Gastrocnemius medialis (tissue), 4 donors: ENCODE measurements at regions not wholly inside any gene's neighbourhood (a gene's known extent, or its start where the extent isn't known, plus 50 kb on each side); places are given as distances from the start of the nearest gene placed in this dataset.

Experiments
- ATAC-seq, 2 donors: fragments of 150-250 bp; one replicate each; pipeline ENCODE4 v1.9.1; 2016
- DNase-seq, 2 donors: peaks; one replicate each; pipeline ENCODE4 v3.0.0-alpha.2; 2019
- H3K27ac ChIP-seq, 4 donors: fragments of 200-600 bp; sonication (generic); 1 replicate in 1 of 4; 2 replicates in 3 of 4; pipeline ENCODE4 v1.5.1; 2016 to 2018; ENCODE audit warnings: mild to moderate bottlenecking in 2 of 4, moderate library complexity in 1 of 4
- H3K27me3 ChIP-seq, 3 donors: fragments of 200-600 bp; sonication (generic) in 2 of 3; 1 replicate in 1 of 3; 2 replicates in 2 of 3; pipeline versions ENCODE4 v1.5.1 to v1.6.0; 2016 to 2019; ENCODE audit warnings: mild to moderate bottlenecking in 1 of 3, moderate library complexity in 1 of 3
- H3K36me3 ChIP-seq, 2 donors: fragments of 200-600 bp; sonication (generic) in 1 of 2; one replicate each; pipeline ENCODE4 v1.5.1; 2017 to 2018
- H3K4me1 ChIP-seq, 2 donors: fragments of 200-600 bp; sonication (generic) in 1 of 2; one replicate each; pipeline ENCODE4 v1.5.1; 2016 to 2017; ENCODE audit warnings: mild to moderate bottlenecking in 2 of 2
- H3K4me3 ChIP-seq, 4 donors: fragments of 200-600 bp; sonication (generic) in 3 of 4; 1 replicate in 1 of 4; 2 replicates in 3 of 4; pipeline ENCODE4 v1.5.1; 2016 to 2019; ENCODE audit warnings: mild to moderate bottlenecking in 2 of 4
- H3K9me3 ChIP-seq, 3 donors: fragments of 200-600 bp; sonication (generic) in 2 of 3; 1 replicate in 1 of 3; 2 replicates in 2 of 3; pipeline ENCODE4 v1.5.1; 2016 to 2019
- CTCF ChIP-seq, 5 experiments: fragments of 450-650 bp in 3 of 5; fragments of 200-600 bp in 2 of 5; sonication (generic) in 2 of 5; IDR thresholded peaks in 4 of 5; conservative IDR thresholded peaks in 1 of 5; 1 replicate in 4 of 5; 2 replicates in 1 of 5; pipeline ENCODE4 v1.5.1; 2016 to 2019; ENCODE audit warnings: antibody characterized with exemption in 5 of 5, mild to moderate bottlenecking in 3 of 5, moderate library complexity in 3 of 5
- POLR2A ChIP-seq, 2 donors: fragments of 450-650 bp; IDR thresholded peaks; one replicate each; pipeline ENCODE4 v1.6.1; 2017; ENCODE audit warnings: antibody characterized with exemption in 2 of 2, mild to moderate bottlenecking in 2 of 2, moderate library complexity in 2 of 2
- in situ Hi-C, 4 donors: fragments of 200-750 bp; cut with MboI; loops; one replicate each; pipeline versions ENCODE4 v1.15.0 to v1.8.0; 2017; ENCODE audit warnings: low sequenced_read_pairs in 4 of 4
- intact Hi-C: fragments of 100-400 bp; cut with DNase I; formaldehyde crosslinking; loops from one replicate; pipeline ENCODE4 v1.15.1; 2023; ENCODE audit warnings: low total_unique reads

GRCh38 chr2:181370126-181370525 is 87.1 kb upstream of the ITGA4 start:
- DNase-seq = no peak

GRCh38 chr2:181371195-181371594 is 86.0 kb upstream of the ITGA4 start:
- H3K4me3 ChIP-seq = no peak overlapping the region
- no peak for ATAC-seq
- H3K27me3 ChIP-seq = no peaks in the 10 kb centered on the region
- no peak for DNase-seq
- H3K4me1 ChIP-seq = no peaks in the 10 kb centered on the region
- intact Hi-C loops (no loop called here), in situ Hi-C loops (no loop called here)
- no peaks in the 10 kb centered on the region for H3K9me3 ChIP-seq
- H3K27ac ChIP-seq = no peak overlapping the region
- TF ChIP-seq POLR2A (IDR thresholded peaks at IDR 0.05) (no peak), CTCF (IDR thresholded peaks at IDR 0.05 in 4 of 5, conservative IDR thresholded peaks at IDR 0.05 in 1 of 5) (no peak)
- no peaks in the 10 kb centered on the region for H3K36me3 ChIP-seq

More at GRCh38 chr2:181370126-181370525, 87.1 kb upstream of the ITGA4 start:
- Histone ChIP-seq H3K4me1 (no peaks in the 10 kb centered on the region), H3K27ac (no peak overlapping the region), H3K27me3 (no peaks in the 10 kb centered on the region), H3K9me3 (no peaks in the 10 kb centered on the region), H3K4me3 (no peak overlapping the region), H3K36me3 (no peaks in the 10 kb centered on the region)
- intact Hi-C loops (no loop called here), in situ Hi-C loops (no loop called here)
- no peak for TF ChIP-seq CTCF (IDR thresholded peaks at IDR 0.05 in 4 of 5, conservative IDR thresholded peaks at IDR 0.05 in 1 of 5)
- TF ChIP-seq POLR2A (IDR thresholded peaks at IDR 0.05) = no peak
- ATAC-seq = no peak

- ATAC-seq (no peak), DNase-seq (no peak)
- no peaks in the 10 kb centered on the region for H3K9me3 ChIP-seq
- H3K27me3 ChIP-seq = no peaks in the 10 kb centered on the region
- TF ChIP-seq CTCF (IDR thresholded peaks at IDR 0.05 in 4 of 5, conservative IDR thresholded peaks at IDR 0.05 in 1 of 5) = no peak
- TF ChIP-seq POLR2A (IDR thresholded peaks at IDR 0.05) = no peak
- in situ Hi-C loops = no loop called here
- H3K4me1 ChIP-seq = no peaks in the 10 kb centered on the region
- H3K36me3 ChIP-seq = no peaks in the 10 kb centered on the region
- intact Hi-C loops = no loop called here
- no peak overlapping the region for H3K27ac ChIP-seq
- H3K4me3 ChIP-seq = no peak overlapping the region
Measured at GRCh38 chr2:181371782-181372645, 85.2 kb upstream of the ITGA4 start.

GRCh38 chr2:181372646-181373040 is 84.5 kb upstream of the ITGA4 start:
- Histone ChIP-seq H3K9me3 (no peaks in the 10 kb centered on the region), H3K27ac (no peak overlapping the region), H3K36me3 (no peaks in the 10 kb centered on the region), H3K4me3 (no peak overlapping the region), H3K27me3 (no peaks in the 10 kb centered on the region), H3K4me1 (no peaks in the 10 kb centered on the region)
- no peak for TF ChIP-seq POLR2A (IDR thresholded peaks at IDR 0.05)
- no peak for TF ChIP-seq CTCF (IDR thresholded peaks at IDR 0.05 in 4 of 5, conservative IDR thresholded peaks at IDR 0.05 in 1 of 5)
- in situ Hi-C loops (no loop called here), intact Hi-C loops (no loop called here)
- ATAC-seq = no peak
- no peak for DNase-seq
